ENCODE measurements at regions not wholly inside any gene's neighbourhood (a gene's known extent, or its start where the extent isn't known, plus 50 kb on each side); places are given as distances from the start of the nearest gene placed in this dataset.

DNA sequence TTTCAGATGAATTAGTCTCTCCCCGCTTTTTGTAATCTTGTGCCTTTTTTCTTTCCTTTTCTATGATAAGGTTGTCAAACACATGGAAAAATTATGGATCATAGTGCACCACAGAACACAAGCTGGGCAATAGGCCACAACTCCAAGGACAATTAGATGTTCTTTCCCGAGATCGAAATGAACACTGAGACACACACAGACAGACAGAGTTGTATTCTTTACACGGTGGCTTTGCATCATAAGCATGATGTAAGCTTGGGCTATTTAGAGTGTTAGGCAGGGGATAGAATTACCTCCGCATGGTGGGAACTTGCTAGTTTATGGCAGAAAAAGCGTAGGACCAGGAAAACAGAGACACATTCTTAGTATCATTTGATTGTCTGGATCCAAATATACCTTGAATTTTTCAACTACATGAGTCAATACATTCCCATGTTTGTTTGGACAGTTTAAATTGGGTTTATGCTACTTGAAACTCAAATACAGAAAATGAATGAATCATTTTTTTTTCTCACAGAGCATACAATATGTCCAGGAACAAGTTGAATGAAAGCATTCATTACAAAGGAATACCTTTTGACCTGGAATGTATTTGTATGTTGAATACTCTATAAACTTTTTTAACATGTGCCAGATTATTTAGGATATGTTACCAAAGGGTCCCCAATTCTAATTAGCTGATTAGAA is 1611.5 kb upstream of the TMEFF2 start:
- DNase-seq = no peak

DNA sequence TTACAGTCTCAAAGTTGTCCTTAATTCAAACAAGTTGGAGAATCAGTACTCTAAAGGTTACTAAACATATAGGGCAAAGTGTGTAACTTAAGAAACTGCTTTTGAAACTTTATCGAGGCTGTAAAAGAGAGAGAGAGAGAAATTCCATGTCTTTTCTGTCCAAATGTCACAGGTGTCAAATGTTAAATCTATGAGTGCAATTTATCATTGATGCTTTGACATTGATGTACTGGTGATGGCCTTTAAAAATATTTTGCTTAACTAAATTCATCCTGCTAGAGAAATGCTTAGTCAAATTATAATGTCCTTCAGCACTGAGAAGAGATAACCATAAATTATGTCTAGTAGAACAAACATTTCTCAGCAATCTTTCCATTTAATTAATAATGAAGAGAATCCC is 1602.1 kb upstream of the TMEFF2 start:
- DNase-seq = no peak

DNA sequence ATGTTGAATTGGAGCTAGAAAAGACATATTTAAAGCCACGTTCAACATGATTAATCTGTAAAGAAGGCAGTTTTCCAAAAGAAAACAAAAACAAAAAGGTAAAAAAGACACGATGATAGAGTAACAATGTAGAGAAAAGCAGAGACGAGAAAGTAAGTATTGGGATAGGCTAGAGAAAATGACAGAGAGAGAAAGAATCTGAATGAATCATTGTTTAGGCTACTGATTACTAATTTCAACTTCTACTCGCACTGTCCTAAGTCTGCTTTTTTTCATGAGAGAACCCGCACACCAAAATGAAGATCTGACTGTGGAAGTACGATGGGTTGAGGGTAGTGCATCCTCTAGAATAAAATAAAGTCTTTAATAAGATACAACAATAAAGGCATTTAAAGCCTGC is 1599.2 kb upstream of the TMEFF2 start:
- no peak for DNase-seq

DNA sequence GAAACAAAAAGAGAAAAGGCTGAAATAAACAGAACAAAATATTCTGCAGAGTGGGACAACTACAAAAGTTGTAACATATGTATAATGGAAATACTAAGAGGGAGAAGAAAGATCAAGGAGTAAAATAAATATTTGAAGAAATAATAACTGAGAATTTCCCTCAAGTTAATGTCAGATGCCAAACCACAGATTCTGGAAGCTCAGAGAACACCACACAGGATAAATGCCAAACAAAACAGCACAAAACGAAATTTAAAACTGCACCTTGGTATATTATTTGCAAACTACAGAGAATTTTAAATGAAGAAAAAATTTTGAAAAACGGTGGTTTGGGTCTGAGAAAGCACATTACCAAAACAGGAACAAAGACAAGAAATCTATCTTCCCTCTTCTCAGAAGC is 1588.9 kb upstream of the TMEFF2 start:
- DNase-seq = no peak

- DNase-seq = no peak
These were observed 1583.6 kb upstream of the TMEFF2 start for GRCh38 chr2:193778293-193778692.

- no peak for DNase-seq
These were observed 1582.3 kb upstream of the TMEFF2 start for GRCh38 chr2:193776988-193777387.

GRCh38 chr2:193774166-193774565 is 1579.4 kb upstream of the TMEFF2 start:
- DNase-seq = no peak

DNA sequence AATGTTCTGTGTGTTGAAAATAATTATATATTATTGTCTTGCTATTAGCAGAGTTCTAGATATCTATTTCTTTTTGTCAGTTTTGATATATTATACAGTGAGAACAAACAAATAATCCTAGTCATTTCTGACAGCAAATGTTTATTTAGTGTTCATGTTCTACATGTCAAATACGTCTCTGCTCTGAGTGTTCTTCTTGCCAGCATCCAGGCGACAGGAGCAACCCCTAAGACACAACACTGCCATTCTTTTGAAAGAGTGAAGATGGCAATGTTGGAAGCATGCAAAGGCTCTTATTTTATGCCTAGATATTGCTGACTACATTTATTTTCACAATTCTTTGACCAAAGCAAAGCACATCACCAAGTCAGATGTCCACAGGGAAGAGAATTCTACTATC is 1556.6 kb upstream of the TMEFF2 start:
- DNase-seq = no peak

DNA sequence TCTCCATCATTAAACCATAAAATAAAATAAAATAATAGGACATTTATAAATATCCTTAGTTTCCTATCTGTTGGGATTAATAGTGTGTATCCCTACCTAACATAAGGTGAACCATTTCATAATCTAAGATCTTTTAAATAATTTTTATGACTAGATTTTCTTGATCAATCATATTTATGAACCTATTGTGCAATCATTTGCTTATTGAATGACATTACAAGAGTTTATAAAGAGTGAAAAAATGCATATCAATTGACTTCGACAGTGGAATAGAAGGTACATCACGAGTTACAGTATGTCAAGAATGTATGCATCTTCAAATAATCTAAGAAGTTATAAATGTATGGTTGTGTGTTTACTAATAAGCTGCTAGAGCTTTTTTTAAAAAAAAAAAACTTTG is 1554.8 kb upstream of the TMEFF2 start:
- no peak for DNase-seq

- no peak for DNase-seq
These were observed 1548.4 kb upstream of the TMEFF2 start for GRCh38 chr2:193743089-193743488.

DNA sequence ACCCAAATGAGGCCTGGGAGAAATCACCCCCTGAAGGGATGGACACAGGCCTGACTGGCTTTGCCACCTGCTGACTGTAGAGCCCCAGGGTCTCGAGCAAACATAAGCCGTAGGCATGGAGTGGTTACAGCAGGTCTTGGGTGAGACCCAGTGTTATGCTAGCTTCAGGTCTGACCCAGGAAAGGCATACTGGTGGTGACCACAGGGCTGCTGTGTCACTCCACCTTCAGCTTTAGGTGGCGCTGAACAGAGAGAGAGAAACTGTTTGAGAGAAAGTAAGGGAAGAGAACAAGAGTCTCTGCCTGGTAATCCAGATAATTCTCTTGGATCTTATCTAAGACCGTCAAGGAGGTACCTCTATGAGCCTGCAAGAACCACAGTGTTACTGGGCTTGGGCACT is 1544.2 kb upstream of the TMEFF2 start:
- no peak for DNase-seq

GRCh38 chr2:193712912-193713311 is 1518.2 kb upstream of the TMEFF2 start:
- DNase-seq = no peak

- DNase-seq = no peak
These were observed 1508.7 kb upstream of the TMEFF2 start for GRCh38 chr2:193703411-193703810.

- DNase-seq = no peak
These were observed 1506.8 kb upstream of the TMEFF2 start for GRCh38 chr2:193701484-193701883.

GRCh38 chr2:193695367-193695766 is 1500.6 kb upstream of the TMEFF2 start:
- peak; percentile 7 for DNase-seq

DNA sequence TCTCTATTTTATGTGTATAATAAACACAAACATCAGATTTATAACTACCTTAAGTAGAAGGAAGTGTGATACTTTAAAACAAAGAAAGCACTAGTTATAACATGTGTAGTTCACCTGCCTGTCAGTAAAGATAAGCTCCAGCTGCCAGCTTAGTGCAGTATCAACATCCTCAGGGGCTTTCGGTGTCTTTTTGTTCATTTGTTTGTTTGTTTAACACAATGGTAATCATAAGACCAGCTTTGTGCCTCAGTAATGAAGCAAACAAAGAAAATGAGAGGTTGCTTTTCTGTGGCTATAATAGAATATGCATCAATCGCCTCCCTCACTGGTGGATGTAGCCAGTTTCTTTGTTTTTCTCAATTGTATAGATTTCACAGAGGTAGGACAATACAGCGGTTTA is 1499.0 kb upstream of the TMEFF2 start:
- no peak for DNase-seq

DNA sequence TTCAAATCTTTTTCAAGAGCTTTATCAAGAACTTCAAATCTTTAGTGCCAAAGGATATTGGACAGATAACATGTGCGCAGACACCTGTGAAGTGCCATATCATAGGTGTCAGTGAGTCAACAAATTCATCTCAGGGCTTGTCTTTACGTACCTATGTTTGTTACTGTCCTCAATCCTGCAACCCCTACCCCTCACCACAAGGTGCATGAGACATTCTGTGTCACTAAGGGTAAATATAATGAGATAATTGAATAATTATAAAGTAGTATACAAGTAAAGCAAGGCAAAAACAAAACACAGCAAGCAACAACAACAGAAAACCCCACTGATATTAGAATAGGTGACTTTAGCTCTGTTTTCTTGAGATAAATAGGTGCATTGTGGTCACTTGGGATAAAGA is 1495.8 kb upstream of the TMEFF2 start:
- DNase-seq = no peak

GRCh38 chr2:193687195-193687594 is 1492.5 kb upstream of the TMEFF2 start:
- no peak for DNase-seq

- DNase-seq = no peak
These were observed 1485.1 kb upstream of the TMEFF2 start for GRCh38 chr2:193679847-193680246.

DNA sequence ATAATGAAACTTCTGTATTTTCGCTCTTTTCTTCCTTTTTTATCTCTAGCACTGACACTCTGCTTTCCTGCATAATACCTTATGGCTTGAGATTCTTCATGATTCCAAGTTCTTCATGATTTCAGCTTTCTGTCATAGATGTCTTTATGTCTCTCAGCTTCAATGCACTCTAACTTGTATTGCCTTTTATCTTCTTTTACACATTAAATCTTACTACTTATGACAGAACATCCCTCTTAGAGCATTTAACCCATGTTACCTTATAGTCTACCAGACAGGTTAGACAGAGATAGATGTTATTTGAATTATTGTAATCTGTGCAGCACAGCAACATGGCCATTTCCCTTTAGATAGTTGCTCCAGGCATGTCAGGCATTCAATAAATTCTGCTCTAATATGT is 1475.7 kb upstream of the TMEFF2 start:
- DNase-seq = no peak

DNA sequence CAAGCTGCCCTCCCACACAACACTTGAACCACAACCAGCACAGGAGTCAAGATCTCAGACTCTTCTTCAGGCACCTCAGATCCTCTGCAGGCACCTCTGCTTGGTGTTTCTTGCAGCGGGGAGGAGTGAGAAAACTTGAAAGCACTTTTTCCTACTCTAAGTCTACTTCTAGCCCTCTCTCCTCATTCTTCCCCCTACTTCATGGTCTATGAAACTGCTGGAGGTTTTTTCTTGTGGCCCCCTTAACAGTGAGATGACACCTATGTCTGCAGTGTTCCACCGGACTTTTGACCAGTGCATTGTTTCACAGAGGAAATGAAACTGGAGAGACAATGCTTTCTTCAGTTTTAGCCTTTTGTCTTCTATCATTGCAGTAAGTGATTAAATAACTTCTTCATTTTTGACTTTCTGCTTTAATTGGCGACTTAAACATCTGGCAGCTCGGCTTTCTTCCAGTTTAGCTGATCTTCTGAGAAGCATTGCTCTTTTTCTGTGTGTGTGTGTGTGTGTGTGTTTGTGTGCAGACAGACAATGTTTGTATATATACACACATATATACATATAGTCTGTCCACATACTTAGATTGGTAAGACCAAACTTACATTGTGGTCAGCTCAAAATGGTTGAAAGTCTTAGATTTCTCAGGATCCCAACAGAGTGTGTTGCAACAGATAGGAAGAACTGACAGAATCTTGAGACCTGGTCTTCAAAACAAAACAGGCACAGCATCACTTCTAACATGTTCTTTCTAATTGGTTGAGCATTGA is 1474.0 kb upstream of the TMEFF2 start:
- DNase-seq = no peak

- no peak for DNase-seq
These were observed 1433.2 kb upstream of the TMEFF2 start for GRCh38 chr2:193627927-193628272.

GRCh38 chr2:193627187-193627926 is 1432.6 kb upstream of the TMEFF2 start:
- no peak for DNase-seq

DNA sequence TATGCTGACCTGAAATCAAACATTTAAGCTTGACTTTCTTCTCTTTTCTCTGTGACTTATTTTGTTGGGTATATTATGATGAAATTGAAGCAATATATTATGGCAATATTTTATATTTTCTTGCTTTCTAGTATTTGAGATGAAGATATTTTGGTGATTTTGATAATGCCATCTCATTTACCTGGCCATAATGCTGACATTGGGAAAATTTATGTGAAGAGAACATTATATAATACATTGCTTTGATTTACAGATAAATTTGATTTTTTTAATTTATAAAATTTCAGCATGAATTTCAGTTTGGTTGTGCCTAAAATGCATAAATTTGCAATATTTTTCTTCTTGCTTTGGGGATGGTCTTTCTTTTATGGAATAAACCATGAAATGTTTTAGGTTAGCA is 1413.7 kb upstream of the TMEFF2 start:
- DNase-seq = no peak

Measured in amniotic stem cell (primary cell).